Astrocyte of the cerebellum (primary cell): ENCODE measurements at regions not wholly inside any gene's neighbourhood (a gene's known extent, or its start where the extent isn't known, plus 50 kb on each side); places are given as distances from the start of the nearest gene placed in this dataset.

Source experiments
- DNase-seq: peaks from one replicate; pipeline ENCODE4 v3.0.0-alpha.2; 2011; ENCODE audit warnings: low read depth
- H3K4me3 ChIP-seq: 2 replicates; pipeline ENCODE4 v1.5.1; 2011; ENCODE audit warnings: mild to moderate bottlenecking, low read depth, low read length, moderate library complexity
- in situ Hi-C: cut with HindIII; loops from 2 replicates; pipeline ENCODE4 v1.10.0; 2017; ENCODE audit warnings: low sequenced_read_pairs
- TF ChIP-seq, protein P1 (sequence below): IDR thresholded peaks from 2 replicates; pipeline ENCODE4 v1.5.1; 2012; ENCODE audit warnings: low read length, low read depth, moderate library complexity, mild to moderate bottlenecking; ENCODE audit errors: missing control alignments

- in situ Hi-C loops = no loop called here
- TF ChIP-seq, protein P1, sequence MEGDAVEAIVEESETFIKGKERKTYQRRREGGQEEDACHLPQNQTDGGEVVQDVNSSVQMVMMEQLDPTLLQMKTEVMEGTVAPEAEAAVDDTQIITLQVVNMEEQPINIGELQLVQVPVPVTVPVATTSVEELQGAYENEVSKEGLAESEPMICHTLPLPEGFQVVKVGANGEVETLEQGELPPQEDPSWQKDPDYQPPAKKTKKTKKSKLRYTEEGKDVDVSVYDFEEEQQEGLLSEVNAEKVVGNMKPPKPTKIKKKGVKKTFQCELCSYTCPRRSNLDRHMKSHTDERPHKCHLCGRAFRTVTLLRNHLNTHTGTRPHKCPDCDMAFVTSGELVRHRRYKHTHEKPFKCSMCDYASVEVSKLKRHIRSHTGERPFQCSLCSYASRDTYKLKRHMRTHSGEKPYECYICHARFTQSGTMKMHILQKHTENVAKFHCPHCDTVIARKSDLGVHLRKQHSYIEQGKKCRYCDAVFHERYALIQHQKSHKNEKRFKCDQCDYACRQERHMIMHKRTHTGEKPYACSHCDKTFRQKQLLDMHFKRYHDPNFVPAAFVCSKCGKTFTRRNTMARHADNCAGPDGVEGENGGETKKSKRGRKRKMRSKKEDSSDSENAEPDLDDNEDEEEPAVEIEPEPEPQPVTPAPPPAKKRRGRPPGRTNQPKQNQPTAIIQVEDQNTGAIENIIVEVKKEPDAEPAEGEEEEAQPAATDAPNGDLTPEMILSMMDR = no peak
- H3K4me3 ChIP-seq = no peak overlapping the region
- DNase-seq = no peak
Observed at GRCh38 chr2:123144082-123144481, 881.0 kb upstream of the CNTNAP5 start.

DNA sequence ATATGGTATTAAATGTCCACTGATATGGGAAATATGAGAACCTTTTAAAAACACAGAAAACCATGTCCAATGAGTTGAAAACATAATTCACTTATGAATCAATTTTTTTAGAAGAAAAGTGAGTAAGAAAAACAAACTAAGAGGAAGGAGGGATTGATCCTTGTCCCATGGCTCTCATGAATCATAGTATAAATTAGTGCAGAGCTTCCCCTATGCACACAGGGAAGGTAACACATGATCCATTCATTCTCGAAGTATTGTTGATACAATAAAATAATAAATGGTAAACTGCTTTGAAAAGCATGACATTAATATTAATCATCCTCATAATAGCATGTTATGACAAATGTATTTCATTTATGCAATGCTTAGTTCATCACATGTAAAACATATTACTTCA is 872.0 kb upstream of the CNTNAP5 start:
- in situ Hi-C loops = no loop called here
- no peak overlapping the region for H3K4me3 ChIP-seq
- no peak for DNase-seq
- TF ChIP-seq, protein P1 = no peak

DNA sequence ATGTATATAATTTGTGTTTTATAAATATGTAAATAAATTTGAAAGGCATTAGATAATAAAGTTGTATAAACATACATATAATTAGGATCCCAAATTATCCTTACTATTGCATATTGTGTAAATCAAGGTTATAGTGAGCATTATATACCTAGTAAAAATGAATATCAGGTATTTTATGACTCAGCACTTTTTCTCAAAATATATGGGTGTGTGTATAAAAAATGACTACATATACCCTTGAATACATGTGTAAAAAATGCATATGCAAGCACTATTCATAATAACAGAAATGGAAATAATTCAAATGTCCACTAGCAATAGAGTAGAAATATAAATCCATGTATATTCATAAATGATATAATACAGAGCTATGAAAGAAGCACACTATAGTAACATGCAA is 870.9 kb upstream of the CNTNAP5 start:
- TF ChIP-seq, protein P1 = no peak
- in situ Hi-C loops = no loop called here
- no peak overlapping the region for H3K4me3 ChIP-seq
- DNase-seq = no peak

DNA sequence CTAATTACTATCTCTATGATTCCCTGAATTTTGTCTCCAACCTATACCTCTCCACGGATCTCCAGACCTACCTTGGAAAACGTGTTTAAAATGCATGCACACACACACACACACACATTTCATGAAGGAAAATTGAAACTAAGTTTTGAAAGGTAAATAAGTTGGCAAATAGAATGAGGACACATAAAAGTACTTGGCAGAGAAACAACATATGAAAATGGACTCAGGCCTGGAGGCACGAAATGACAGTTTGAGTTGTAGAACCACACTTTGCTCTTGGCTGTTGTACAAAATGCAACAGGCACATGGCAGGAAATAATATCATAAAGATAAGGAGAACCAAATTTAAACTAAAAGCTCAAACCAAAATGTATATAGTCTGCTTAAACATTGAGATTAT is 868.1 kb upstream of the CNTNAP5 start:
- no peak for DNase-seq
- TF ChIP-seq, protein P1 = no peak
- in situ Hi-C loops = no loop called here
- no peak overlapping the region for H3K4me3 ChIP-seq

GRCh38 chr2:123162400-123163016 is 862.6 kb upstream of the CNTNAP5 start:
- in situ Hi-C loops = no loop called here

DNA sequence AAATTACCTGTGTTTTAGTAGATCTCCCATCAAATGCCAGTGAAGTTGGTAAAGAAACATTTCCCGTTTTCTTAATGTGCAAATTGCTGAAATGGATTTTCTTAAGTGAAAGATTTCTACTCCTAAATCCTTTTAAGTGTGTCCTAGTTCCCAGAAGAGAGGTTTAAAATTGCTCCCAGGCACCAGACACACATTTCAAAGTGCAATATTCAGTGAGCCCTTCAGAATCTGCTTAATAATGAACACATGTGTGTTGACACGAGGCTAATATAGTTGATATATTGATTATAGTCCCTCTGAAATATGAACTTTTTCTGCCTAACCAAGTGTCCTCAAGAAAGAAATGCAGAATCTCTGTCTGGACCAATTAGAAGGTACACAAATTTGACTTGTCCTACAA is 861.7 kb upstream of the CNTNAP5 start:
- in situ Hi-C loops = no loop called here
- TF ChIP-seq, protein P1 = no peak
- H3K4me3 ChIP-seq = no peak overlapping the region
- DNase-seq = no peak

More at GRCh38 chr2:123162400-123163016, 862.6 kb upstream of the CNTNAP5 start:
- no peak overlapping the region for H3K4me3 ChIP-seq
- no peak for DNase-seq
- TF ChIP-seq, protein P1 = no peak

- no peak overlapping the region for H3K4me3 ChIP-seq
- in situ Hi-C loops = no loop called here
- TF ChIP-seq, protein P1 = no peak
- no peak for DNase-seq
Observed at GRCh38 chr2:123164216-123164615, 860.9 kb upstream of the CNTNAP5 start.
